HG03571 (cell line): ENCODE measurements at regions not wholly inside any gene's neighbourhood (a gene's known extent, or its start where the extent isn't known, plus 50 kb on each side); places are given as distances from the start of the nearest gene placed in this dataset.

Source experiments
- ATAC-seq: cut with Tn5 transposase; IDR thresholded peaks from one replicate; pipeline ENCODE4 v1.9.1; 2021; ENCODE audit not compliant: unreplicated experiment

GRCh38 chr1:58908561-58909560 is 125.0 kb upstream of the JUN start:
- no peak for ATAC-seq

- ATAC-seq = no peak
Observed at GRCh38 chr1:58909914-58910681, 126.3 kb upstream of the JUN start.

DNA sequence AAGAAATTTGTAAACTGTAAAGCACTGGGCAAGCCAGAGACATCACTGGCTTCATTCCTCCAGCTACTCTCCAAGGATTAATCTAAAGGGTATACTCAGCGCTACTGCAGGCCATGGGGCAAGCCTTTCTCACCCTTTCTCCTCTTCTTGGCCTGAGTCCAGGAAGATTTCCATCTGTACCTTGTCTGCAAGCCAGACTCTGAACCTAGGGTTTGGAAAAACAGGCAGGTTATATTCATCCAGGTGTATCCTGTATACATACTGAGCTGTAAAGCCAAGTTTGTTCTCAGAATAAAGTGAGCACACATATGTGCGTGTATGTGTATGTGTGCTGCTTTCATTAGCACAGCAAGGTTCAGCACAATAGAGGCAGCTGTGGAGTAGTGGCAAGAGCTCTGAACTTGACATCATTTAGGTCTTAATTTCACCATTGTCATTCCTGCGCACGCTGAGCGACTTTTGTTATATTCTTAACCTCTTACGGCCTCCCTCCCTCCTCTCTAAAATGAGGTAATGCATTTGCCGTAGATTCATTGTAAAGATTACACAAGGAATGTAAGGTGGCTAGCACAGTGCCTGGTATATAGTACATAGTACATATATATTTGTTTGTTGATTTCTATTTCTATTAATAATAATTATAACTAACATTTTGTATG is 128.1 kb upstream of the JUN start:
- ATAC-seq = no peak

- ATAC-seq = no peak
Observed at GRCh38 chr1:58914925-58915324, 131.1 kb upstream of the JUN start.

DNA sequence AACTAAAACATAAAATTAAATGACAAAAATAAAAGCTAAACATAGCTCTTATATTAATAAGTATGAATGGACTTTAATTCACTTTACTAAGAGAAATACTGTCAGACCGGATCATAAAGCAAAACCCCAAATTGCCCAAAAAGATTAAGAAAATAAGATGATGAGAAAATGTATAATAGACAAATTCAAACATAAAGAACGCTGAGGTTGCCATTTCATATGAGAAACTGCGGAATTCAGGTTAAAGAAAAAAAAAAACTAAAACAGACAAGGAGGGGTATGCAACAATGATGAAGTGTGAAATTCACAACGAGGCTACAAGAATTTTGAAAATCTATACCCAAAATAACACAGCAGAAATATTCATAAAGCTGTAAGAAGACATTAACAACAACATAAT is 133.6 kb upstream of the JUN start:
- no peak for ATAC-seq

GRCh38 chr1:58919226-58919958 is 135.5 kb upstream of the JUN start:
- ATAC-seq = no peak

GRCh38 chr1:58919959-58920321 is 136.1 kb upstream of the JUN start:
- no peak for ATAC-seq

- no peak for ATAC-seq
Observed at GRCh38 chr1:58921342-58921741, 137.5 kb upstream of the JUN start.

DNA sequence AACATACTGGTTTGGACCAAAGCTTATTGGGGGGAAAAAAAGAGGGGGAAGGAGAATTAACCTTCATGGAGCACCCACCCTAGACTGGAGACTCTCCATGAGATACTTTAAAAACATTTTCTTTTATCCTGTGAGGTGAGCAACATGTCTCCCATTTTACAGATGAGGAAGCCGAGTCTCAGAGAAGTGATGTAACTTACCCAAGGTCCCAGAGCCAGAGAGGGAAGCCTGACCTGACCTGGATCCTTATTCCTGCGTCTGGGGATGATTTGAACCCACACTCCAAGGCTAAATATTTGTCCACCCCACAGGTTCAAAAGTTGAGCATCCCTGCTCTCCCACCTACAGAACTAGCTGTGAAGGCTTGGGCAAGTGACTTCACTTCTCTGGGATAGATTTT is 137.9 kb upstream of the JUN start:
- ATAC-seq = no peak

- ATAC-seq = peak; percentile 99
Observed at GRCh38 chr1:58922302-58923089, 138.6 kb upstream of the JUN start.

DNA sequence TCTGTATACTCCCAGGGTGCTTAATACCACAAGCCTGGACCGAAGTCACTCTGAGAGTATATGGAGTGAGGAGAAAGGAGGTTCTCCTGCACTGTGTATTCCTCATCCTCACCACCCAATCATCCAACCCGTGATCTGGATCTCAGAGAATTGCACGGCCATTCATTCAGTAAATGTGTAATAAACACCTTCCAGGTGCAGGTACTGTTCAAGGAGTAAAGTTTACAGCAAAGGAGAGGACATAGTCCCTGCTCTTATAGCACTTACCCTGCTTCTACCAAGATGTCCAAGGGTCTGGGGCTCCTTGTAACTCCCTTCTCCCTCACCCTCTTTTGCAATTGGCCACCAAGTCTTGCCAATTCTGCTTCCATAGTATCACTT is 139.2 kb upstream of the JUN start:
- no peak for ATAC-seq

GRCh38 chr1:58924016-58924565 is 140.2 kb upstream of the JUN start:
- no peak for ATAC-seq

GRCh38 chr1:58924821-58925220 is 141.0 kb upstream of the JUN start:
- no peak for ATAC-seq

GRCh38 chr1:58925247-58925646 is 141.4 kb upstream of the JUN start:
- no peak for ATAC-seq

DNA sequence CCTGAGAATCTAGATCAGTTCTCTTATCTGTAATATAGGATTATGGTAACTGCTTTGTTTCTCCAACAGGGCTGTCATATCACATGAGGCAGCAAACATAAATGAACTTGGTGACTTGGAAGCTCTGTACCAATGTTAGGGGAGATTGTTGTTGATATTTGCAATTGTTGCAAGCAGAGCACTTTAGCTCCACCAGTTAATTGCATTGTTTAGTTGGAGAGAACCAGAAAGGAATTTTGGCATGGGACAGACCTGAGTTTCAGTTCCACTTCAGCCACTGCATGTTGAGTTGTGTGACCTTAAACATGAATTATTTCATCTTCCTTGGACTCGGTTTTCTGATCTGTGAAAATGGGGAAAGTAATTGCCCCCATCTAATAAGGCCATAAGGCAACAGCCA is 142.3 kb upstream of the JUN start:
- no peak for ATAC-seq

- ATAC-seq = no peak
Observed at GRCh38 chr1:58927041-58927721, 143.3 kb upstream of the JUN start.

GRCh38 chr1:58927722-58928085 is 143.9 kb upstream of the JUN start:
- ATAC-seq = no peak

DNA sequence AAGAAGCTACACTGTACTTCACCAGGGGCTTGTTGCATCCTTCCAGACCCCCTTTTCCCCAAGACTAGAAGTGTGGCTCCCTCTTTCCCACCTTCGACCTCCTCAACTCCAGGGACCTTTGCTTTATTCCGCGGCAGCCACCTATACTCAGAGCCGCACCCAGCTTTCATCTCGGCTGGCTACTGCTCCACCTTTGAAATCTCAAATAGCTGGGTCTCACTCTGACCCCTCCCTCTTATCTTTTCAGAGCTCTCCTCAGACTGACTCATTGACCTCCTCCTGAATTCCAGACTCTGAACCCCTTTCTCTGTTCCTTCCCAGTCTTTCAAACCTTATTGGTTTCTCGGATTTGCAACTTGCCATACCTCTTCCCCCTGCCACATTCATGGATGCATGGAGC is 144.7 kb upstream of the JUN start:
- no peak for ATAC-seq

- no peak for ATAC-seq
Observed at GRCh38 chr1:58929671-58930325, 146.0 kb upstream of the JUN start.
